Common myeloid progenitor, CD34-positive (primary cell): ENCODE measurements at regions not wholly inside any gene's neighbourhood (a gene's known extent, or its start where the extent isn't known, plus 50 kb on each side); places are given as distances from the start of the nearest gene placed in this dataset.

Experiments
- CTCF ChIA-PET: fragments of 350-600 bp; sonication (Branson Sonifier 250); formaldehyde crosslinking; loops from one replicate; lab custom pipeline; 2021; ENCODE audit warnings: antibody characterized with exemption; lab: Charles Lee
- POLR2A ChIA-PET: fragments of 350-600 bp; sonication (Branson Sonifier 250); formaldehyde crosslinking; loops from one replicate; lab custom pipeline; 2021; ENCODE audit warnings: antibody characterized with exemption; lab: Charles Lee
- DNase-seq, 3 donors: peaks; one replicate each; pipeline versions ENCODE4 v3.0.0 to v3.0.0-alpha.2; 2013
- H3K27ac ChIP-seq, 2 experiments: 1 replicate in 1 of 2; 2 replicates in 1 of 2; pipeline ENCODE4 v1.7.0; 2013; ENCODE audit warnings: inconsistent platforms in 2 of 2, low read length in 2 of 2, mild to moderate bottlenecking in 2 of 2, low read depth in 1 of 2, moderate library complexity in 1 of 2; ENCODE audit not compliant: severe bottlenecking in 2 of 2, insufficient read depth in 1 of 2, poor library complexity in 1 of 2
- H3K27me3 ChIP-seq, 5 experiments: replicated peaks in 2 of 5; 1 replicate in 3 of 5; 2 replicates in 2 of 5; pipeline versions ENCODE4 v1.6.1 to v1.7.0; 2013; ENCODE audit warnings: low read length in 4 of 5, mild to moderate bottlenecking in 2 of 5, moderate library complexity in 2 of 5, inconsistent platforms in 1 of 5; ENCODE audit not compliant: insufficient read depth in 5 of 5, control insufficient read depth in 4 of 5
- H3K36me3 ChIP-seq, 4 experiments: 1 replicate in 2 of 4; 2 replicates in 2 of 4; pipeline versions ENCODE4 v1.6.1 to v1.7.0; 2013; ENCODE audit warnings: low read length in 3 of 4, control low read depth in 1 of 4, mild to moderate bottlenecking in 1 of 4; ENCODE audit not compliant: control insufficient read depth in 4 of 4, insufficient read depth in 4 of 4
- H3K4me1 ChIP-seq, 4 experiments: 1 replicate in 3 of 4; 2 replicates in 1 of 4; pipeline versions ENCODE4 v1.6.1 to v1.7.1; 2013; ENCODE audit warnings: low read length in 3 of 4, mild to moderate bottlenecking in 3 of 4, control low read depth in 1 of 4, inconsistent platforms in 1 of 4, moderate library complexity in 1 of 4; ENCODE audit not compliant: control insufficient read depth in 4 of 4, insufficient read depth in 4 of 4; ENCODE audit errors: control extremely low read depth in 1 of 4
- H3K4me3 ChIP-seq, 7 experiments: 1 replicate in 4 of 7; 2 replicates in 3 of 7; pipeline versions ENCODE4 v1.5.1 to v1.7.0; 2013; ENCODE audit warnings: mild to moderate bottlenecking in 7 of 7, low read length in 6 of 7, moderate library complexity in 6 of 7, inconsistent platforms in 2 of 7, low read depth in 2 of 7, control low read depth in 1 of 7; ENCODE audit not compliant: insufficient read depth in 4 of 7, control insufficient read depth in 1 of 7; ENCODE audit errors: extremely low read depth in 1 of 7
- H3K9me3 ChIP-seq, 5 experiments: 1 replicate in 4 of 5; 2 replicates in 1 of 5; pipeline versions ENCODE4 v1.6.1 to v1.7.1; 2013; ENCODE audit warnings: low read length in 4 of 5, mild to moderate bottlenecking in 2 of 5, inconsistent platforms in 1 of 5, low read depth in 1 of 5, moderate library complexity in 1 of 5; ENCODE audit not compliant: control insufficient read depth in 4 of 5, insufficient read depth in 2 of 5; ENCODE audit errors: control extremely low read depth in 1 of 5
- WGBS: methylation state at CpG from one replicate; pipeline ENCODE4 v1.1.5; 2013; ENCODE audit not compliant: insufficient coverage; 5-methylcytosine and 5-hydroxymethylcytosine counted together

GRCh38 chr4:104117776-104118175 is 376.9 kb downstream of the CXXC4 start:
- no peaks in the 10 kb centered on the region for H3K27me3 ChIP-seq

GRCh38 chr4:104113850-104114249 is 380.8 kb downstream of the CXXC4 start:
- no peaks in the 10 kb centered on the region for H3K27me3 ChIP-seq
- no peak overlapping the region for H3K4me3 ChIP-seq
- H3K36me3 ChIP-seq, result no peaks in the 10 kb centered on the region
- CTCF ChIA-PET, result no interaction called here
- no peaks in the 10 kb centered on the region for H3K4me1 ChIP-seq
- H3K9me3 ChIP-seq, result peaks cover 0 to 4% (median 0%) of the 10 kb centered on the region in 5 experiments
- 100% methylated on average over 2 of the region's 3 CpGs for WGBS
- H3K27ac ChIP-seq, result no peak overlapping the region
- DNase-seq, result no peak
- POLR2A ChIA-PET, result no interaction called here

More at GRCh38 chr4:104117776-104118175, 376.9 kb downstream of the CXXC4 start:
- no peak overlapping the region for H3K27ac ChIP-seq
- no CpG with 5 or more reads among the region's 1 CpG for WGBS
- H3K4me1 ChIP-seq, result no peaks in the 10 kb centered on the region
- H3K9me3 ChIP-seq, result no peaks in the 10 kb centered on the region
- H3K4me3 ChIP-seq, result no peak overlapping the region
- H3K36me3 ChIP-seq, result no peaks in the 10 kb centered on the region
- POLR2A ChIA-PET, result no interaction called here
- CTCF ChIA-PET, result no interaction called here
- DNase-seq, result no peak

- ChIA-PET POLR2A (no interaction called here), CTCF (no interaction called here)
- Histone ChIP-seq H3K9me3 (peaks cover 0 to 8% (median 3%) of the 10 kb centered on the region in 5 experiments), H3K4me3 (no peak overlapping the region), H3K27ac (no peak overlapping the region), H3K4me1 (no peaks in the 10 kb centered on the region), H3K36me3 (no peaks in the 10 kb centered on the region), H3K27me3 (no peaks in the 10 kb centered on the region)
- DNase-seq, result no peak
Measured at GRCh38 chr4:104099141-104099540, 379.4 kb upstream of the TACR3 start.

GRCh38 chr4:104093247-104093646 is 373.5 kb upstream of the TACR3 start:
- Histone ChIP-seq H3K4me3 (no peak overlapping the region), H3K27ac (no peak overlapping the region), H3K27me3 (no peaks in the 10 kb centered on the region), H3K9me3 (peaks cover 0 to 6% (median 0%) of the 10 kb centered on the region in 5 experiments), H3K36me3 (no peaks in the 10 kb centered on the region), H3K4me1 (no peaks in the 10 kb centered on the region)
- POLR2A ChIA-PET, result no interaction called here
- CTCF ChIA-PET, result no interaction called here
- no peak for DNase-seq

- DNase-seq, result no peak
- H3K9me3 ChIP-seq, result no peaks in the 10 kb centered on the region
- ChIA-PET CTCF (interaction anchor here (1.0 kb wide), 1 partner anchor 9 kb away, joined by 3 read pairs; no protein-coding TSS in a partner anchor), POLR2A (no interaction called here)
- H3K4me1 ChIP-seq, result no peaks in the 10 kb centered on the region
- no peaks in the 10 kb centered on the region for H3K36me3 ChIP-seq
- no peaks in the 10 kb centered on the region for H3K27me3 ChIP-seq
- H3K27ac ChIP-seq, result no peak overlapping the region
- no peak overlapping the region for H3K4me3 ChIP-seq
- 90% methylated on average over 2 of the region's 4 CpGs for WGBS
Measured at GRCh38 chr4:104073229-104073628, 353.4 kb upstream of the TACR3 start.

GRCh38 chr4:104066533-104066932 is 346.7 kb upstream of the TACR3 start:
- H3K4me1 ChIP-seq, result no peaks in the 10 kb centered on the region
- CTCF ChIA-PET, result no interaction called here
- DNase-seq, result no peak
- 100% methylated on average over 1 of the region's 2 CpGs for WGBS
- no peak overlapping the region for H3K4me3 ChIP-seq
- H3K36me3 ChIP-seq, result no peaks in the 10 kb centered on the region
- peaks cover 0 to 3% (median 0%) of the 10 kb centered on the region in 5 experiments for H3K27me3 ChIP-seq
- H3K27ac ChIP-seq, result no peak overlapping the region
- POLR2A ChIA-PET, result no interaction called here
- no peaks in the 10 kb centered on the region for H3K9me3 ChIP-seq

- Histone ChIP-seq H3K27ac (no peak overlapping the region), H3K36me3 (no peaks in the 10 kb centered on the region), H3K9me3 (no peaks in the 10 kb centered on the region), H3K27me3 (peaks cover 0 to 3% (median 0%) of the 10 kb centered on the region in 5 experiments), H3K4me3 (no peak overlapping the region), H3K4me1 (no peaks in the 10 kb centered on the region)
- ChIA-PET POLR2A (no interaction called here), CTCF (interaction anchor here (1.0 to 1.4 kb wide), 2 partner anchors 9 to 797 kb away, joined by 3 read pairs; no protein-coding TSS in a partner anchor)
- WGBS, result 31% methylated on average over 5 of the region's 8 CpGs
- DNase-seq, result peak; percentile 29 to 53 (median 43)
Measured at GRCh38 chr4:104064646-104065577, 345.1 kb upstream of the TACR3 start.
